ENCODE measurements at regions not wholly inside any gene's neighbourhood (a gene's known extent, or its start where the extent isn't known, plus 50 kb on each side); places are given as distances from the start of the nearest gene placed in this dataset.

GRCh38 chr16:65679785-65680184 is 557.9 kb upstream of the CDH11 start:
- TF ChIP-seq CTCF (IDR thresholded peaks at IDR 0.05; ENCODE audit: low read depth, low read length, poor library complexity, severe bottlenecking) (no peak), EZH2phosphoT487 (IDR thresholded peaks at IDR 0.05; ENCODE audit: borderline replicate concordance, low read length) (no peak)

Data from DOHH2 (cell line).